Upper lobe of left lung (tissue), 4 donors: ENCODE measurements at regions not wholly inside any gene's neighbourhood (a gene's known extent, or its start where the extent isn't known, plus 50 kb on each side); places are given as distances from the start of the nearest gene placed in this dataset.

Source experiments
- CTCF ChIP-seq, 6 experiments: fragments of 450-650 bp in 4 of 6; fragments of 200-600 bp in 2 of 6; sonication (generic) in 2 of 6; IDR thresholded peaks; one replicate each; pipeline ENCODE4 v1.5.1; 2016 to 2019; ENCODE audit warnings: antibody characterized with exemption in 6 of 6
- EP300 ChIP-seq, 4 donors: sonication (generic); formaldehyde crosslinking; IDR thresholded peaks; one replicate each; pipeline ENCODE4 v1.5.1; 2017; ENCODE audit warnings: antibody characterized with exemption in 4 of 4, control low read depth in 2 of 4
- POLR2A ChIP-seq, 4 donors: fragments of 450-650 bp; IDR thresholded peaks; one replicate each; pipeline ENCODE4 v1.5.1; 2016 to 2017; ENCODE audit warnings: antibody characterized with exemption in 4 of 4, mild to moderate bottlenecking in 2 of 4
- POLR2AphosphoS5 ChIP-seq, 2 donors: sonication (generic); formaldehyde crosslinking; IDR thresholded peaks; one replicate each; pipeline ENCODE4 v1.5.1; 2017; ENCODE audit warnings: antibody characterized with exemption in 2 of 2

GRCh38 chr15:70532531-70533186 lies 230.7 kb downstream of the UACA start:
- TF ChIP-seq CTCF (IDR thresholded peaks at IDR 0.05) (no peak), EP300 (IDR thresholded peaks at IDR 0.05) (no peak), POLR2A (IDR thresholded peaks at IDR 0.05) (no peak), POLR2AphosphoS5 (IDR thresholded peaks at IDR 0.05) (no peak)
